A673 (cell line): ENCODE measurements at regions not wholly inside any gene's neighbourhood (a gene's known extent, or its start where the extent isn't known, plus 50 kb on each side); places are given as distances from the start of the nearest gene placed in this dataset.

Source experiments
- BruUV-seq: library from RNA; stranded (reverse); fragments of 400-500 nt; replicated peaks from 2 replicates; lab custom pipeline; 2021; lab: Mats Ljungman, UMichigan
- CTCF ChIA-PET: fragments of 300-600 bp; sonication (Branson Sonifier 250); formaldehyde crosslinking; loops from one replicate; lab custom pipeline; 2022; ENCODE audit warnings: antibody characterized with exemption; lab: Charles Lee
- POLR2A ChIA-PET: fragments of 300-600 bp; sonication (Branson Sonifier 250); formaldehyde crosslinking; loops from one replicate; lab custom pipeline; 2022; ENCODE audit warnings: antibody characterized with exemption; ENCODE audit not compliant: low non-redundant PET; lab: Charles Lee
- DNase-seq: peaks from one replicate; pipeline ENCODE4 v3.0.0-alpha.2; 2015; ENCODE audit warnings: low spot score
- H3K27ac ChIP-seq: fragments of 200-600 bp; sonication (generic); 2 replicates; pipeline ENCODE4 v1.5.1; 2016; ENCODE audit warnings: mixed run types, low read depth, mild to moderate bottlenecking, mixed read lengths, antibody characterized with exemption, low read length; ENCODE audit not compliant: poor library complexity, severe bottlenecking
- H3K27me3 ChIP-seq: fragments of 200-600 bp; sonication (generic); replicated peaks from 2 replicates; pipeline ENCODE4 v1.6.1; 2017; ENCODE audit warnings: mixed run types, low read depth, mild to moderate bottlenecking, mixed read lengths, antibody characterized with exemption, low read length; ENCODE audit not compliant: insufficient read depth, poor library complexity
- H3K36me3 ChIP-seq: fragments of 200-600 bp; sonication (generic); 2 replicates; pipeline ENCODE4 v1.6.1; 2016; ENCODE audit warnings: mixed run types, mild to moderate bottlenecking, mixed read lengths, antibody characterized with exemption, low read length; ENCODE audit not compliant: insufficient read depth, poor library complexity, severe bottlenecking
- H3K4me1 ChIP-seq: fragments of 200-600 bp; sonication (generic); 2 replicates; pipeline ENCODE4 v1.6.1; 2017; ENCODE audit warnings: mixed run types, mild to moderate bottlenecking, mixed read lengths, antibody characterized with exemption, low read length; ENCODE audit not compliant: insufficient read depth, poor library complexity, severe bottlenecking
- H3K4me3 ChIP-seq: fragments of 200-600 bp; sonication (generic); 2 replicates; pipeline ENCODE4 v1.5.1; 2016; ENCODE audit warnings: low read depth, mixed run types, mild to moderate bottlenecking, mixed read lengths, low read length; ENCODE audit not compliant: poor library complexity, severe bottlenecking
- H3K9me3 ChIP-seq: fragments of 200-600 bp; sonication (generic); 2 replicates; pipeline ENCODE4 v1.6.1; 2016; ENCODE audit warnings: mixed run types, low read depth, mild to moderate bottlenecking, mixed read lengths, antibody characterized with exemption, low read length; ENCODE audit not compliant: poor library complexity, severe bottlenecking
- EZH2 ChIP-seq: fragments of 200-600 bp; sonication (generic); IDR thresholded peaks from 2 replicates; pipeline ENCODE4 v1.6.1; 2017; ENCODE audit warnings: borderline replicate concordance, low read depth, mild to moderate bottlenecking, mixed read lengths, antibody characterized with exemption, low read length; ENCODE audit not compliant: poor library complexity, severe bottlenecking
- intact Hi-C: fragments of 100-400 bp; cut with micrococcal nuclease; formaldehyde crosslinking; loops from one replicate; pipeline ENCODE4 v1.10.0; 2022; ENCODE audit not compliant: unreplicated experiment
- TF ChIP-seq, protein P1 (sequence below): fragments of 300-800, 200-600 bp; sonication (generic); conservative IDR thresholded peaks from 2 replicates; pipeline ENCODE4 v1.5.1; 2017; ENCODE audit warnings: low read depth, mild to moderate bottlenecking, antibody characterized with exemption, low read length, moderate library complexity, mixed read lengths

DNA sequence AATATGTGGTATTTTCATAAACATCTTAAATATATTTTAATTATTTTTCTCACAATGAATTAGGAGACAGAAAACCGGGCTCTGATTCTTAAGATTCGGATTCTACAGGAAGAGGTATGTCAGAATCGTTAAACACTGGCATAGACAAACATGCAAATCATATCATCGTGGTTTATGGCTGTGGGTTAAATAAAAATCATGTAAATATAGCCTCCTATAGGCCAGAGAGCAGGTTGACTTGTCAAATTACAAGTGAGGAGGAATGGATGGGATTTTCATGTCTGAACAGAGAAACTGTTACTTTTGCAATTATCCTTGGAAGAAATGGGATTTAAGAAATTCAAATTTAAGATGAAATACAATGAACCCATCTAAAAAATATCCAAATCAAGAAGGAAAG lies 74.9 kb upstream of the BCAT1 start:
- Histone ChIP-seq H3K27me3 (no peaks in the 10 kb centered on the region), H3K4me3 (no peak overlapping the region), H3K9me3 (no peaks in the 10 kb centered on the region), H3K36me3 (no peaks in the 10 kb centered on the region), H3K4me1 (no peaks in the 10 kb centered on the region), H3K27ac (no peak overlapping the region)
- intact Hi-C loops: no loop called here
- POLR2A ChIA-PET: no interaction called here
- BruUV-seq: no TSS peak
- no peak for TF ChIP-seq EZH2
- TF ChIP-seq, protein P1, sequence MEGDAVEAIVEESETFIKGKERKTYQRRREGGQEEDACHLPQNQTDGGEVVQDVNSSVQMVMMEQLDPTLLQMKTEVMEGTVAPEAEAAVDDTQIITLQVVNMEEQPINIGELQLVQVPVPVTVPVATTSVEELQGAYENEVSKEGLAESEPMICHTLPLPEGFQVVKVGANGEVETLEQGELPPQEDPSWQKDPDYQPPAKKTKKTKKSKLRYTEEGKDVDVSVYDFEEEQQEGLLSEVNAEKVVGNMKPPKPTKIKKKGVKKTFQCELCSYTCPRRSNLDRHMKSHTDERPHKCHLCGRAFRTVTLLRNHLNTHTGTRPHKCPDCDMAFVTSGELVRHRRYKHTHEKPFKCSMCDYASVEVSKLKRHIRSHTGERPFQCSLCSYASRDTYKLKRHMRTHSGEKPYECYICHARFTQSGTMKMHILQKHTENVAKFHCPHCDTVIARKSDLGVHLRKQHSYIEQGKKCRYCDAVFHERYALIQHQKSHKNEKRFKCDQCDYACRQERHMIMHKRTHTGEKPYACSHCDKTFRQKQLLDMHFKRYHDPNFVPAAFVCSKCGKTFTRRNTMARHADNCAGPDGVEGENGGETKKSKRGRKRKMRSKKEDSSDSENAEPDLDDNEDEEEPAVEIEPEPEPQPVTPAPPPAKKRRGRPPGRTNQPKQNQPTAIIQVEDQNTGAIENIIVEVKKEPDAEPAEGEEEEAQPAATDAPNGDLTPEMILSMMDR: no peak
- no peak for DNase-seq
- CTCF ChIA-PET: no interaction called here

DNA sequence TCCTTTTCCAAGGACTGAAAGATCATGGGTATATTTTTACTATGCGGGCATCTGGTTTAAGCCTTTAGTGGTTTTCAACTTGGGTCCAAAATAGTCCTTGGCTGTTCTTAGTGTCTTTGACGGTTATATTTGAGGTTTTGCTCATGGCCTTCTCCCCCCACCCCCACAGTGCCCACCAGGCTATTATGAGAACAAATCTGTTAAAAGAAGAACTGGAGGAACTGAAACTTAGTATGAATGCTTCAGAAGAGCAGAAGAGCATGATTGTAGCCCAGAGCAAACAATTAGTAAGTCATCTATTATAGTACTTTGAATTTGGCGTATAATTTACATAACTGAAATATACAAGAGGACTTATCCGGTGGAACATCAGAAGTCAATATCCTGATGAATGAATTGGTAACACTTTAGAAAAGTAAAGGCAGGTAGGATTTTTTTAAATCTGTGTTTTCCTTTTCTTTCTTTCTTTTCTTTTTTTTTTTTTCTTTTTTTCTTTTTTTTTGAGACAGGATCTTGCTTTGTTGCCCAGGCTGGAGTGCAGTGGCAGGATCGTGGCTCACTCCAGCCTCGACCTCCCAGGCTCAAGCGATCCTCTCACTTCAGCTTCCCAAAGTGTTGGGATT lies 71.8 kb upstream of the BCAT1 start:
- no peak for DNase-seq
- Histone ChIP-seq H3K9me3 (no peaks in the 10 kb centered on the region), H3K27ac (no peak overlapping the region), H3K36me3 (no peaks in the 10 kb centered on the region), H3K27me3 (no peaks in the 10 kb centered on the region), H3K4me1 (no peaks in the 10 kb centered on the region), H3K4me3 (no peak overlapping the region)
- BruUV-seq: no TSS peak
- intact Hi-C loops: no loop called here
- ChIA-PET POLR2A (no interaction called here), CTCF (no interaction called here)
- TF ChIP-seq, protein P1: no peak
- no peak for TF ChIP-seq EZH2

DNA sequence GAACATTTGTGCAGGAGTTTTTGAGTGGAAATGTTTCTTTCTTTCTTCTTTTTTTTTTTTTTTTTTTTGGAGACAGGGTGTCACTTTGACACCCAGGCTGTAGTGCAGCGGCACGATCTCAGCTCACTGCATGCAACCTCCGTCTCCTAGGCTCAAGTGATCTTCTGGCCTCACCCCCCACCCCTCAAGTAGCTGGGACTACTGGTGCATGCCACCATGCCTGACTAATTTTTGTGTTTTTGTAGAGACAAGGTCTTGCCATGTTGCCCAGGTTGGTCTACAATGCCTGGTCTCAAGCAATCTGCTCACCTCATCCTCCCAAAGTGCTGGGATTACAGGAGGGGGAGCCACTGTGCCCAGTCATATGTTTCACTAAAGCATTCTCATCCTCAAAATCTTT lies 69.2 kb upstream of the BCAT1 start:
- Histone ChIP-seq H3K4me1 (no peaks in the 10 kb centered on the region), H3K36me3 (no peaks in the 10 kb centered on the region), H3K9me3 (no peaks in the 10 kb centered on the region), H3K27me3 (no peaks in the 10 kb centered on the region), H3K27ac (no peak overlapping the region), H3K4me3 (no peak overlapping the region)
- intact Hi-C loops: no loop called here
- no TSS peak for BruUV-seq
- POLR2A ChIA-PET: no interaction called here
- TF ChIP-seq, protein P1: no peak
- no peak for TF ChIP-seq EZH2
- CTCF ChIA-PET: no interaction called here
- no peak for DNase-seq
